GM12878 (cell line): ENCODE measurements at regions not wholly inside any gene's neighbourhood (a gene's known extent, or its start where the extent isn't known, plus 50 kb on each side); places are given as distances from the start of the nearest gene placed in this dataset.

Source experiments
- ATAC-seq: fragments of 200-7000 bp; cut with Tn5 transposase; 3 replicates; pipeline ENCODE4 v1.9.1; 2020; ENCODE audit warnings: mild to moderate bottlenecking, moderate library complexity
- BruUV-seq: library from RNA; stranded (reverse); fragments of 400-500 nt; replicated peaks from 2 replicates; lab custom pipeline; 2021; lab: Mats Ljungman, UMichigan
- CTCF ChIA-PET: fragments of 300-600 bp; sonication (Branson Sonifier 250); formaldehyde crosslinking; extraction: SDS; loops from one replicate; lab custom pipeline; 2021; ENCODE audit warnings: inconsistent platforms; lab: Yijun Ruan, JAX
- POLR2A ChIA-PET: fragments of 350-600 bp; formaldehyde crosslinking; extraction: SDS; loops from one replicate; lab custom pipeline; 2021; ENCODE audit warnings: inconsistent platforms; lab: Charles Lee
- RAD21 ChIA-PET: fragments of 300-600 bp; sonication (Branson Sonifier 250); formaldehyde crosslinking; loops from one replicate; lab custom pipeline; 2023; ENCODE audit warnings: antibody characterized with exemption; ENCODE audit not compliant: unreplicated experiment; lab: Charles Lee
- SMC1A ChIA-PET: fragments of 300-600 bp; sonication (Branson Sonifier 250); formaldehyde crosslinking; loops from one replicate; lab custom pipeline; 2023; ENCODE audit not compliant: unreplicated experiment, uncharacterized antibody; lab: Charles Lee
- DNase-seq: peaks from one replicate; pipeline ENCODE4 v3.0.0-alpha.2; 2011; ENCODE audit warnings: low read depth, low spot score
- FAIRE-seq: peaks from 3 replicates; lab custom pipeline; 2011; peaks lifted over from hg19 to GRCh38; lab: Jason Lieb, UNC
- H2AFZ ChIP-seq: 2 replicates; pipeline ENCODE4 v1.6.0; 2011; ENCODE audit warnings: low read depth, low read length, control low read depth; ENCODE audit not compliant: control insufficient read depth
- H3K27ac ChIP-seq: 2 replicates; pipeline ENCODE4 v1.5.1; 2011; ENCODE audit warnings: control low read depth; ENCODE audit not compliant: control insufficient read depth, insufficient read depth
- H3K27me3 ChIP-seq, 2 experiments: replicated peaks in 1 of 2; 2 replicates each; pipeline versions ENCODE4 v1.6.0 to v1.6.1; 2011; ENCODE audit warnings: low read length in 1 of 2; ENCODE audit not compliant: control insufficient read depth in 2 of 2, insufficient read depth in 2 of 2
- H3K36me3 ChIP-seq, 2 experiments: 2 replicates each; pipeline ENCODE4 v1.5.1; 2011; ENCODE audit warnings: low read length in 1 of 2; ENCODE audit not compliant: control insufficient read depth in 2 of 2, insufficient read depth in 2 of 2
- H3K4me1 ChIP-seq: 2 replicates; pipeline ENCODE4 v1.6.1; 2011; ENCODE audit warnings: mild to moderate bottlenecking, low read length, moderate library complexity, mixed read lengths; ENCODE audit not compliant: control insufficient read depth, insufficient read depth
- H3K4me2 ChIP-seq: 2 replicates; pipeline ENCODE4 v1.6.0; 2011; ENCODE audit warnings: control low read depth; ENCODE audit not compliant: control insufficient read depth, insufficient read depth
- H3K4me3 ChIP-seq: fragments of 200-600 bp; sonication (generic); 2 replicates; pipeline ENCODE4 v1.5.1; 2016
- H3K79me2 ChIP-seq: 2 replicates; pipeline ENCODE4 v1.6.0; 2011; ENCODE audit warnings: low read length; ENCODE audit not compliant: control insufficient read depth, insufficient read depth
- H3K9ac ChIP-seq: 2 replicates; pipeline ENCODE4 v1.8.0; 2011; ENCODE audit warnings: low read length, control low read depth, mixed read lengths; ENCODE audit not compliant: control insufficient read depth, insufficient read depth
- H3K9me3 ChIP-seq: replicated peaks from 3 replicates; pipeline ENCODE4 v1.5.1; 2011; ENCODE audit warnings: mild to moderate bottlenecking, low read length; ENCODE audit not compliant: control insufficient read depth, insufficient read depth
- H4K20me1 ChIP-seq: 2 replicates; pipeline ENCODE4 v1.6.0; 2011; ENCODE audit not compliant: control insufficient read depth, insufficient read depth
- E2F8 ChIP-seq: fragments of 450-650 bp; IDR thresholded peaks from 2 replicates; pipeline ENCODE4 v1.6.1; 2018; ENCODE audit warnings: mild to moderate bottlenecking, low read depth, moderate library complexity; ENCODE audit not compliant: partially characterized antibody
- MTA2 ChIP-seq: fragments of 450-650 bp; IDR thresholded peaks from 2 replicates; pipeline ENCODE4 v1.6.1; 2016; ENCODE audit warnings: low read depth, mild to moderate bottlenecking, moderate library complexity
- NFYA ChIP-seq: IDR thresholded peaks from 2 replicates; pipeline ENCODE4 v1.6.1; 2011; ENCODE audit warnings: low read depth, mild to moderate bottlenecking, low read length, improper control_type of control experiment, borderline replicate concordance
- NR2F1 ChIP-seq: fragments of 450-650 bp; conservative IDR thresholded peaks from 2 replicates; pipeline ENCODE4 v1.6.1; 2017; ENCODE audit warnings: mild to moderate bottlenecking
- RAD21 ChIP-seq: IDR thresholded peaks from 2 replicates; pipeline ENCODE4 v1.6.1; 2011; ENCODE audit warnings: mild to moderate bottlenecking, low read depth, low read length, moderate library complexity; ENCODE audit not compliant: insufficient read depth
- SPI1 ChIP-seq: IDR thresholded peaks from 2 replicates; pipeline ENCODE4 v1.6.1; 2011; ENCODE audit warnings: low read depth, mild to moderate bottlenecking, low read length, moderate library complexity, borderline replicate concordance; ENCODE audit not compliant: insufficient read depth
- SUPT20H ChIP-seq: IDR thresholded peaks from 2 replicates; pipeline ENCODE4 v1.6.1; 2011; ENCODE audit warnings: low read depth, mild to moderate bottlenecking, low read length, moderate library complexity, borderline replicate concordance; ENCODE audit not compliant: control insufficient read depth
- TCF7 ChIP-seq: IDR thresholded peaks from 2 replicates; pipeline ENCODE4 v1.6.1; 2014; ENCODE audit warnings: antibody characterized with exemption, borderline replicate concordance
- WGBS: methylation state at CpG from one replicate; pipeline ENCODE4 v1.1.6; 2016; ENCODE audit warnings: low lambda C conversion rate; ENCODE audit not compliant: insufficient replicate concordance, insufficient coverage; ENCODE audit errors: missing lambda C conversion rate; 5-methylcytosine and 5-hydroxymethylcytosine counted together
- in situ Hi-C: fragments of 300-500 bp; cut with MboI; formaldehyde crosslinking; loops from 9 replicates; pipeline ENCODE4 v1.14.3; 2018; ENCODE audit warnings: mixed read lengths
- intact Hi-C: fragments of 100-400 bp; cut with micrococcal nuclease; formaldehyde crosslinking; loops from one replicate; pipeline ENCODE4 v1.14.2; 2022; ENCODE audit not compliant: unreplicated experiment

- H3K27me3 ChIP-seq = no peaks in the 10 kb centered on the region
- WGBS = 79% methylated on average over 1 of the region's 1 CpG
- no TSS peak for BruUV-seq
- ATAC-seq (no peak), DNase-seq (no peak)
- TF ChIP-seq RAD21 (no peak), SPI1 (no peak), SUPT20H (no peak), MTA2 (no peak), E2F8 (no peak)
- TF ChIP-seq, all 136 proteins: peak for 0
- in situ Hi-C loops (no loop called here), intact Hi-C loops (no loop called here)
- RAD21 ChIA-PET = no interaction called here
- Histone ChIP-seq H3K27ac (no peak overlapping the region), H3K4me1 (no peaks in the 10 kb centered on the region), H3K9ac (no peak overlapping the region), H3K4me3 (no peak overlapping the region), H4K20me1 (no peaks in the 10 kb centered on the region), H3K4me2 (no peak overlapping the region), H3K79me2 (no peaks in the 10 kb centered on the region), H2AFZ (no peak overlapping the region), H3K9me3 (no peaks in the 10 kb centered on the region), H3K36me3 (no peaks in the 10 kb centered on the region)
- SMC1A ChIA-PET = no interaction called here
- FAIRE-seq = no peak
- POLR2A ChIA-PET = no interaction called here
- CTCF ChIA-PET = no interaction called here
Observed at GRCh38 chr3:81382470-81382869, 379.0 kb downstream of the GBE1 start.

- H3K4me3 ChIP-seq = no peak overlapping the region
- no TSS peak for BruUV-seq
- no peaks in the 10 kb centered on the region for H3K9me3 ChIP-seq
- no peak overlapping the region for H3K9ac ChIP-seq
- H4K20me1 ChIP-seq = no peaks in the 10 kb centered on the region
- H3K4me1 ChIP-seq = no peaks in the 10 kb centered on the region
- FAIRE-seq (no peak), ATAC-seq (no peak), DNase-seq (no peak)
- H3K4me2 ChIP-seq = no peak overlapping the region
- RAD21 ChIA-PET = no interaction called here
- SMC1A ChIA-PET = no interaction called here
- H3K27me3 ChIP-seq = no peaks in the 10 kb centered on the region
- TF ChIP-seq NR2F1 = no peak
- no peak for TF ChIP-seq TCF7
- no peak for TF ChIP-seq NFYA
- CTCF ChIA-PET = no interaction called here
- no peaks in the 10 kb centered on the region for H3K36me3 ChIP-seq
- H3K79me2 ChIP-seq = no peaks in the 10 kb centered on the region
- 15% methylated on average over 4 of the region's 4 CpGs for WGBS
- no peak overlapping the region for H2AFZ ChIP-seq
- H3K27ac ChIP-seq = no peak overlapping the region
- in situ Hi-C loops (no loop called here), intact Hi-C loops (no loop called here)
- POLR2A ChIA-PET = no interaction called here
Observed at GRCh38 chr3:81380234-81380633, 381.2 kb downstream of the GBE1 start.
